ENCODE measurements at regions not wholly inside any gene's neighbourhood (a gene's known extent, or its start where the extent isn't known, plus 50 kb on each side); places are given as distances from the start of the nearest gene placed in this dataset.

DNA sequence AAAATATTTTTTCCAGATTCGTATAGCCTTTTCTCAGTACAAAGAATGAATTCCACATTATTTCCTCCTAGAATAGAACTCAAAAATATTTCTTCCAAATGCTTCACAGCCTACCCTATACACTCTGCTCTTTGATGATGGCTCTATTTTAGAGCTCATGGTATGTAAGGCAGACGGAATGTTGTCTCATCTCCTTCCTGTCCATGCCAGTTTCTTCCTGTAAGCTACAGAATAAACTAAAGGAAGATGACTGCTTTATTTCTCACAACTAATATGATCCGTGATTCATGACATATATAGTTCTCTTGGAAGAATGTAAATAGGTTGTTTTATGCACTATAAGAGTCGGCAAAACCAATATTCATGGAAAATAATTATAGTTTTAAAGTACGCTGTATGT is 723.1 kb downstream of the CDH11 start:
- H2BK15ac ChIP-seq (ENCODE audit: low read depth, low read length), result no peak overlapping the region
- TF ChIP-seq CTCF (conservative IDR thresholded peaks at IDR 0.05), result no peak
- H2BK12ac ChIP-seq (ENCODE audit: insufficient read length, low read depth, low read length), result no peak overlapping the region
- H3K4me1 ChIP-seq (ENCODE audit: insufficient read depth, low read length), result no peaks in the 10 kb centered on the region
- DNase-seq, result no peak
- no peaks in the 10 kb centered on the region for H3K9me3 ChIP-seq (ENCODE audit: control insufficient read depth, low read depth, low read length)
- H3K14ac ChIP-seq (ENCODE audit: insufficient read depth, low read length), result no peak overlapping the region
- H4K5ac ChIP-seq (ENCODE audit: insufficient read length, low read depth, low read length), result no peak overlapping the region
- H3T11ph ChIP-seq (ENCODE audit: low read length), result no peak overlapping the region
- H3K56ac ChIP-seq (ENCODE audit: insufficient read length, low read depth, low read length), result no peak overlapping the region
- H3K23ac ChIP-seq (ENCODE audit: insufficient read length, low read depth, low read length), result no peak overlapping the region
- H2AFZ ChIP-seq (ENCODE audit: low read length), result no peak overlapping the region
- H3K18ac ChIP-seq (ENCODE audit: insufficient read length, low read depth, low read length), result no peak overlapping the region
- no peak overlapping the region for H3K4me2 ChIP-seq (ENCODE audit: insufficient read depth, insufficient read length, low read length)
- WGBS (ENCODE audit: extremely low coverage, insufficient read length, low lambda C conversion rate), result no CpG with 5 or more reads among the region's 5 CpGs
- no peak overlapping the region for H3K9ac ChIP-seq (ENCODE audit: extremely low read depth, insufficient read length, low read length)
- H3K4me3 Mint-ChIP-seq, result no peak overlapping the region
- H3K27ac Mint-ChIP-seq, result no peak overlapping the region
- H3K4me1 Mint-ChIP-seq, result no peaks in the 10 kb centered on the region
- no peaks in the 10 kb centered on the region for H3K79me1 ChIP-seq (ENCODE audit: insufficient read depth, low read depth, low read length, poor library complexity, severe bottlenecking)
- no peaks in the 10 kb centered on the region for H3K23me2 ChIP-seq (ENCODE audit: insufficient read length, low read depth, low read length, poor library complexity, severe bottlenecking)
- H3K27me3 ChIP-seq (ENCODE audit: insufficient read depth, low read length), result no peaks in the 10 kb centered on the region
- no peaks in the 10 kb centered on the region; a peak in 1 of 7 replicates for H3K36me3 Mint-ChIP-seq (ENCODE audit: insufficient read depth in 1 of 3, low read depth in 3 of 3)
- no peaks in the 10 kb centered on the region for H3K27me3 Mint-ChIP-seq (ENCODE audit: low read depth)
- peaks cover 0 to 4% of the 10 kb centered on the region in 2 experiments; a peak in 1 of 5 replicates for H3K9me3 Mint-ChIP-seq
- no peaks in the 10 kb centered on the region for H4K20me1 ChIP-seq (ENCODE audit: control insufficient read depth, insufficient read depth, insufficient read length)
- H3K4ac ChIP-seq (ENCODE audit: low read depth, low read length), result no peak overlapping the region
- H3K27ac ChIP-seq (ENCODE audit: insufficient read length, low read depth, low read length), result no peak overlapping the region
- H2AK5ac ChIP-seq (ENCODE audit: insufficient read length, low read length), result no peak overlapping the region
- H2BK5ac ChIP-seq (ENCODE audit: insufficient read length, low read length), result no peak overlapping the region
- H4K8ac ChIP-seq (replicated peaks; ENCODE audit: insufficient read length, low read depth, low read length), result no peak overlapping the region
- H4K91ac ChIP-seq (ENCODE audit: insufficient read length, low read depth, low read length), result no peak overlapping the region
- H2BK120ac ChIP-seq (ENCODE audit: low read depth, low read length, poor library complexity, severe bottlenecking), result no peak overlapping the region
- no peak overlapping the region for H2BK20ac ChIP-seq (ENCODE audit: low read depth, low read length, poor library complexity, severe bottlenecking)
- H3K79me2 ChIP-seq (ENCODE audit: insufficient read depth, low read length), result no peaks in the 10 kb centered on the region

Measured in H9 (cell line).